NCI-H2227 (cell line): ENCODE measurements at regions not wholly inside any gene's neighbourhood (a gene's known extent, or its start where the extent isn't known, plus 50 kb on each side); places are given as distances from the start of the nearest gene placed in this dataset.

Source experiments
- DNase-seq: peaks from one replicate; lab custom pipeline; 2025; ENCODE audit not compliant: unreplicated experiment; lab: John Stamatoyannopoulos, UW

DNA sequence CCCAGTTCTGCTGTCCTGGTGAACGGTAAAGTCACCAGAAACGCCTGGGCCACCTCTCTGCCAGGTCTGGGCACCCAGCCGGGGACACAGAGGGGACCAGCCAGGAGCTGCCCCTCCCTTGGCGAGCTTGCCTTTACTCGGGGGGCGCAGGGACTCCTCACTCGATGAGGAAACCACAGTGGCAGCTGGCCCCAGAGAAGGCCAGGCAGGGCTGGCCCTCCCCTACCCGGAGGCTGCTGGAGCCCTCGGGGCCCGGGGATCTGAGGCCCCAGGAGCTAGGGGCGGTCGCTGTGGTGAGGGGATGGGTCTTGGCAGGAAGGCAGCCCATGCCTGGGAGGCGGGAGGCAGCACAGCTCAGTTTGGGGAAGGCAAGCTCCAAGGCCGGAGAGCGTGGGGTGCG lies 80.4 kb upstream of the SLCO4A1 start:
- DNase-seq = no peak

GRCh38 chr20:62562831-62563230 lies 79.5 kb upstream of the SLCO4A1 start:
- no peak for DNase-seq

GRCh38 chr20:62563561-62563960 lies 78.7 kb upstream of the SLCO4A1 start:
- DNase-seq = no peak

GRCh38 chr20:62564456-62565245 lies 77.7 kb upstream of the SLCO4A1 start:
- no peak for DNase-seq

- DNase-seq = no peak
These were observed 76.0 kb upstream of the SLCO4A1 start for GRCh38 chr20:62566266-62566665.

DNA sequence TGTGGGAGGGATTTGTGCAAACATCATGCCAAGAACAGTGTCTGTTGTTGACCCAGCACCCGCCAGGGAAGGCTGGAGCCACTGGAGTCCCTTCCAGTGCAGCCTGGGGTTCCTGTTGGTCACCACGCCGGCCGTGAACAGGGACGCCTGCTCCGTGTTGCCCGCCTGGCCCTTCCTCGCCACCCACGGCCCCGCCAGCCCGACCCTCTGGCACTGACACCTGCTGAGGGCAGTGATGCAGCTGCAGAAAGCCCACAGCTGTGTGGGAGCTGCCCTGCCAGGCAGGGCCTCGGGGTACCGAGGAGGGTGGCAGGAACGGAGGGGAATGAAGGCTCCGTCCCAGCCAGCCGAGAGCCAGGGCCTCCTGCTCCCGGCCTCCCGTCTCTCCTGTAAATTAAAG lies 75.5 kb upstream of the SLCO4A1 start:
- no peak for DNase-seq

GRCh38 chr20:62567246-62568044 lies 74.9 kb upstream of the SLCO4A1 start:
- DNase-seq = no peak

- no peak for DNase-seq
These were observed 74.3 kb upstream of the SLCO4A1 start for GRCh38 chr20:62568045-62568389.

- no peak for DNase-seq
These were observed 72.7 kb upstream of the SLCO4A1 start for GRCh38 chr20:62569615-62570014.

DNA sequence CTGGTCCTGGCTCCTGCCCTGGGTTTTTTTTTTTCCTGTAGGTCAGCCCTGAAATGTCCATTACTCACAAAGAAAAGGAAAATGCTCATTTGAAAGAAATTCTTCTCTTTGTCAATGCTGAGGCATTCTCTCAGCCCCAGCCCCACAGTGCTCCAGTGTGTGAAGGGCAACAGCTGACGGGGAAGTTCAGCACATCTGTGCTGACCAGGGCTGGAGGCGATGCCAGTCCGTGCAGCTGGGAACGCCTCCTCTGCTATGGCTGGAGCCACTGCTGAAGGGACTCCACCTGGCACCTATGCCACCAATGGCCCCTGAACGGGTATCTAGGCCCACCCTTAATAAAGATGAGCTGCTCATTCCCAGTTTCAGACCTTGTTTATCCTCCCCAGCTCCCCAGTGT lies 71.9 kb upstream of the SLCO4A1 start:
- no peak for DNase-seq

DNA sequence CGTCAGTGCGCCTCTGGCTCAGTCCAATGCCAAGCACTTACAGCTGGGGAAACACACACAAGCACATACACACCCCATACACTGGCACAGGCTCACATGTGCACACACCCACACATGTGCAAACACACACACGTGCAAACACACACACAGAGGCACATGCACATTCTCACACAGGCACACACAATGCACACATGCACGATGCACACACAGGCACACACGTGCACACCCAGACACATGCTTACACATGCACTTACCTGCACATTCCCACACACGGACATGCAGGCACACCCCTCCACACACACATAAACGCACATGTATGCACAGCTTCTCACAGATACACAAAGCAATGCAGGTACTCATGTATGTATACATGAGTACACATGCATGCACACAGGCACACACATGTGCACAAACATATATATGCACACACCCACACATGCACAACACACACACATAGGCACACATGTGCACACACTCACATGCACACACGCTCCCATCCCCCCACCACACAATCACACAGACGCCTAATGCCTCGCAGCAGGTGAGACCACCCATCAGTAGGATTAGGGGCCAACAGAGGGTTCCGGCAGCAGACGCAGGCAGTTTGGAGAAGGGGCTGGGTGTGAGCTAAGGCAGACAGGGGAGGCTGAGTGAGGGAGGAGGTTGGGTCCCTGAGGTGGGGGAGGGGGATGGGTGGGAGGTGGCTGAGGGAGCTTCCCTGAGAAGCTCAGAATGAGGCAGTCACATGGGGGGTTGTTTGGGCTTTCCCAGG lies 71.2 kb upstream of the SLCO4A1 start:
- DNase-seq = no peak

DNA sequence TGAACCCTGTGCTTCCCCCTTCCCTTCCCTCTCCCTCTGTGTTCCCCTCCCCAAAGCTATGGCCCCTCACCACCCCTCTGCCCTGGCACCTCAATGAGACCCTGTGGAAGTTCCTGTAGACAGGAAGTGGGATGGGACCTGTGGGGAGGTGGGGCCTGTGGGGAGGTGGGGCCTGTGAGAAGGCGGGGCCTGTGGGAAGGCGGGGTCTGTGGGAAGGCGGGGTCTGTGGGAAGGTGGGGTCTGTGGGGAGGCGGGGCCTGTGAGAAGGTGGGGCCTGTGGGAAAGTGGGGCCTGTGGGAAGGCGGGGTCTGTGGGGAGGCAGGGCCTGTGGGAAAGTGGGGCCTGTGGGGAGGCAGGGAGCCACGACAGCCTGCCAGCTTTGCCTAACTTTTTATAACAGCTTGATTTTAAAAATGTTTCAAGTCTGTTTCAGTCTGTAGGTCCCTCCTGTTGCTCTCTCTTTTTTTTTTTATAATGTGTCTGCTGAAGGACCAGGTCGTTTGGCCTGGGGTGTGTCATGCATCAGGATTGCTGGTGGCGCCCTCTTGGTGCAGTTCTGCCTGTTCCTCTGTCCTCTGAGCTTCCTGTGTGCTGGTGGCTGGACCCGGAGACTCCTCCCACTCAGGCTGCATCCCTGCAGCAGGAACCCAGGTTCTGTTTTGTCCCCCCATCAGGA lies 70.5 kb upstream of the SLCO4A1 start:
- no peak for DNase-seq

DNA sequence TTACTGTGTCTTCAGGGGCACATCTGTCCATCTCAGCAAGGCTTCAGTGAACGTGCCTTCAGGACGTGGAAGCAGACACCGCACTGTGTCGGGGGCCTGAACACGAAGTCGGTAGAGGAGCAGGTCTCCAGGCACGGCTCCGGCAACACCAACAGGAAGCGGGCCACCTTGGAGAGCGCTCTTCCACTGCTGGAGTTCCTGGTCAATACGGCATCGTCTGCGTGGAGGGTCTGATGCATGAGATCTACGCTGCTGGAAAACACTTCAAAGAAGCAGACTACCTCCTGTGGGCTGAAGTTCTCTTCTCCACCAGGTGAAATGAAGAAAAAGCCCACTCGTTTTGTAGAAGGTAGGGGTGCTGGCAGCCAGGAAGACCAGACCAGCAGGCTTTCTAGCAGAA lies 69.3 kb upstream of the SLCO4A1 start:
- DNase-seq = no peak

DNA sequence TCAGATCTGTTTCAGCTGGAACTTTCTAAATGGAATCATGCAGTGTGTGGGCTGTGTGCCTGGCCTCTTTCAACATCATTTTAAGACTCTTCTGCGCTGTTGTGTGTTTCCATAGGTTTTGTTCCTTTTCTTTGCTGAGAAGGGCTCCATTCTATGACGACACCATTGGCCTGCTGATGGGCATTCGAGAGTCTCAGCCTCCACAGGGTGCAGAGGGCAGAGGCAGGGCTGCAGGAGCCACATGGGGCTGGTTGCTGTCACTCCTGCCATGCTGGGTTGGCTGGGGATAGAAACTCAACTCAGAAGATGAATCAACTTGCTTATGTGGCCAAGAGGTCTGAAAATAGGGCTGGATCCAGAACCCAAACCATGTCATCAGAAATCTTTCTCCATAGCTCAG lies 68.5 kb upstream of the SLCO4A1 start:
- DNase-seq = no peak

DNA sequence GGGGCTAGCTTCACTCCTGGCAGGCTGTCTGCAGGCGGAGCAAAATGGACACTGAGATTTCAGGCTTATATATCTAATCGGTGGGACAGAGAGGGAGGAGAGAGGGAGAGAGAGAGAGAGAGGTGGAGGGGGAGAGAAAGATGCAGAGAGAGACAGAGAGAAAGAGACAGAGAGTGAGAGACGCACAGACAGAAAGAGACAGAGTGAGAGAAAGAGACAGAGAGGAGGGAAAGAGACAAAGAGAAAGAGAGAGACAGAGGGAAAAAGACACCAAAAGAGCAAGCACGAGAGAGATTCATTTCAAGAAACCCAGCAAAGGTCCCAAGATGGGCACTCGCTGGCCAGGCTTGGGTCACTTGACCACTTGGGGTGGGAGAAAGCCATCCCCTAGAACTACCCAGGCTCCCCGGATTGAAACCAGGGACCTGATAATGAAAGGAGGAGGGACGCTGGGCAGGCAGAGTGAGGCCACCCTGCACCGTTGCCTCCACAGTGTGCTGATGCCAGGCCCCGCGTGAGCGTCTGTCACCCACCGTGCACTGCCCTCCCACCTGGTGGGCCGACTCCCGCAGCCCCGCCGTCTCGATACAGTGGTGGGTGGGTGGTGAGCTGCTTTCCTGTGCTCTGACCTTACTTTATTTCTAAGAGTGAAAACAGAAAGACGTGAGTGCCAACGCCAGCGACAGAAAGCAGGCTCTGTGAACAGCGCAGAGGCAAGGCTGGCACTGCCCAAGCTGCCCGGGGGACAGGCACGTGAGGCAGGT lies 67.9 kb upstream of the SLCO4A1 start:
- no peak for DNase-seq

DNA sequence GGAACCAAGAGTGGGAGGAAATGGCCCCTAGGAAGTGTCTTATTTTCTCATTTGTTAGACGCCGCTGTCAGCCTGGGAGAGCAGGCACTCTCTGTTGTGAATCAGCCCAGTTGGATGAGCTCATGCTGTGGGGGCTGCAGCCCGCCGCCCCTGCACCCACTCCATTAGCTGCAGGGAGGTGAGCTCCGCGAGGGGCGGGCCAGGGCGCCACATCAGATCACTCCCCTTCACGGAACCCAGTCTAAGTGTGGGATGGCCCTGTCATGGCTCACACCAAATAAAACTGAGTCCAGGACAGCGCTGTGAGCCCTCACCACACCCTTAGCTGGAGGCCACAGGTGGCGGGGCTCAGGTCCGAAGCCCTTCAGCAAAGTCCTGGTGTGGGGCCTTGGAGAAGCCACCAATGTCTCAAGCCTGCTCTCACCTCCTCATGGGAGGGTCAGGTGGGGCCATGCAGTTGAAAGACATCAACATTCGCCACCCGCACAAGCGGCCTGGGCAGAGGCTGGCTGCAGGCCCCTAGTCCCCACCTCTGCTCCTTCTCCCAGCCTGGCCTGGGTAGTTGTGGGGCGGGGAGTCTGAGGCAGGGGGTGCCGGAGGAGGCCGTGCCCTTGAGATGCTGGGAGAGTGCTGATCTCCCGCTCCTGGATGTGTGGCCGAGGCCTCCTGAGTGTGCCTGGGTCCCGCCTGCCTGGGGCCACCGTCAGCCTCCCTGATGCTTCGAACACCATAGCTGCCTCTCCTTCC lies 66.2 kb upstream of the SLCO4A1 start:
- peak; percentile 30 for DNase-seq

- DNase-seq = no peak
These were observed 65.4 kb upstream of the SLCO4A1 start for GRCh38 chr20:62576815-62577489.

- no peak for DNase-seq
These were observed 64.8 kb upstream of the SLCO4A1 start for GRCh38 chr20:62577490-62577836.

GRCh38 chr20:62578294-62578897 lies 63.9 kb upstream of the SLCO4A1 start:
- DNase-seq = no peak
